ENCODE measurements at regions not wholly inside any gene's neighbourhood (a gene's known extent, or its start where the extent isn't known, plus 50 kb on each side); places are given as distances from the start of the nearest gene placed in this dataset.

- TF ChIP-seq, protein P1, sequence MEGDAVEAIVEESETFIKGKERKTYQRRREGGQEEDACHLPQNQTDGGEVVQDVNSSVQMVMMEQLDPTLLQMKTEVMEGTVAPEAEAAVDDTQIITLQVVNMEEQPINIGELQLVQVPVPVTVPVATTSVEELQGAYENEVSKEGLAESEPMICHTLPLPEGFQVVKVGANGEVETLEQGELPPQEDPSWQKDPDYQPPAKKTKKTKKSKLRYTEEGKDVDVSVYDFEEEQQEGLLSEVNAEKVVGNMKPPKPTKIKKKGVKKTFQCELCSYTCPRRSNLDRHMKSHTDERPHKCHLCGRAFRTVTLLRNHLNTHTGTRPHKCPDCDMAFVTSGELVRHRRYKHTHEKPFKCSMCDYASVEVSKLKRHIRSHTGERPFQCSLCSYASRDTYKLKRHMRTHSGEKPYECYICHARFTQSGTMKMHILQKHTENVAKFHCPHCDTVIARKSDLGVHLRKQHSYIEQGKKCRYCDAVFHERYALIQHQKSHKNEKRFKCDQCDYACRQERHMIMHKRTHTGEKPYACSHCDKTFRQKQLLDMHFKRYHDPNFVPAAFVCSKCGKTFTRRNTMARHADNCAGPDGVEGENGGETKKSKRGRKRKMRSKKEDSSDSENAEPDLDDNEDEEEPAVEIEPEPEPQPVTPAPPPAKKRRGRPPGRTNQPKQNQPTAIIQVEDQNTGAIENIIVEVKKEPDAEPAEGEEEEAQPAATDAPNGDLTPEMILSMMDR (IDR thresholded peaks at IDR 0.05; ENCODE audit: low read length) = no peak
- no peak for TF ChIP-seq EZH2 (IDR thresholded peaks at IDR 0.05; ENCODE audit: borderline replicate concordance, low read length)
- no peaks in the 10 kb centered on the region for H3F3A ChIP-seq (ENCODE audit: insufficient read depth, low read length)
- H3K9ac ChIP-seq (ENCODE audit: low read length) = no peak overlapping the region
- H3K4me3 ChIP-seq (ENCODE audit: low read depth, low read length, poor library complexity, severe bottlenecking) = no peak overlapping the region
- no peaks in the 10 kb centered on the region for H3K9me3 ChIP-seq (ENCODE audit: low read length)
- H3K4me1 ChIP-seq (ENCODE audit: insufficient read depth, low read length, severe bottlenecking) = no peaks in the 10 kb centered on the region
- H3K27me3 ChIP-seq (ENCODE audit: insufficient read depth, low read length) = no peaks in the 10 kb centered on the region
- no peaks in the 10 kb centered on the region for H3K79me2 ChIP-seq (ENCODE audit: insufficient read depth, low read length)
- H4K20me1 ChIP-seq (ENCODE audit: insufficient read depth, low read length) = no peaks in the 10 kb centered on the region
- no peak overlapping the region for H3K4me2 ChIP-seq (ENCODE audit: low read length)
- no peaks in the 10 kb centered on the region for H3K36me3 ChIP-seq (ENCODE audit: insufficient read depth, low read length)
- H2AFZ ChIP-seq (ENCODE audit: low read length) = no peak overlapping the region
- no peak overlapping the region for H3K27ac ChIP-seq (ENCODE audit: low read depth, low read length, poor library complexity, severe bottlenecking)
- no peaks in the 10 kb centered on the region for H3K9me2 ChIP-seq (ENCODE audit: low read depth, low read length)
These were observed 294.6 kb upstream of the STS start for GRCh38 chrX:6852869-6853268.

GRCh38 chrX:6852121-6852520 lies 295.4 kb upstream of the STS start:
- H3K36me3 ChIP-seq (ENCODE audit: insufficient read depth, low read length) = no peaks in the 10 kb centered on the region
- no peak overlapping the region for H2AFZ ChIP-seq (ENCODE audit: low read length)
- H3K4me3 ChIP-seq (ENCODE audit: low read depth, low read length, poor library complexity, severe bottlenecking) = no peak overlapping the region
- H4K20me1 ChIP-seq (ENCODE audit: insufficient read depth, low read length) = no peaks in the 10 kb centered on the region
- H3K27ac ChIP-seq (ENCODE audit: low read depth, low read length, poor library complexity, severe bottlenecking) = no peak overlapping the region
- H3K4me1 ChIP-seq (ENCODE audit: insufficient read depth, low read length, severe bottlenecking) = no peaks in the 10 kb centered on the region
- TF ChIP-seq, protein P1 (IDR thresholded peaks at IDR 0.05; ENCODE audit: low read length) = no peak
- TF ChIP-seq EZH2 (IDR thresholded peaks at IDR 0.05; ENCODE audit: borderline replicate concordance, low read length) = no peak
- no peaks in the 10 kb centered on the region for H3K79me2 ChIP-seq (ENCODE audit: insufficient read depth, low read length)
- H3K9me2 ChIP-seq (ENCODE audit: low read depth, low read length) = no peaks in the 10 kb centered on the region
- no peak overlapping the region for H3K4me2 ChIP-seq (ENCODE audit: low read length)
- H3K9ac ChIP-seq (ENCODE audit: low read length) = no peak overlapping the region
- no peaks in the 10 kb centered on the region for H3K27me3 ChIP-seq (ENCODE audit: insufficient read depth, low read length)
- H3F3A ChIP-seq (ENCODE audit: insufficient read depth, low read length) = no peaks in the 10 kb centered on the region
- no peaks in the 10 kb centered on the region for H3K9me3 ChIP-seq (ENCODE audit: low read length)

DNA sequence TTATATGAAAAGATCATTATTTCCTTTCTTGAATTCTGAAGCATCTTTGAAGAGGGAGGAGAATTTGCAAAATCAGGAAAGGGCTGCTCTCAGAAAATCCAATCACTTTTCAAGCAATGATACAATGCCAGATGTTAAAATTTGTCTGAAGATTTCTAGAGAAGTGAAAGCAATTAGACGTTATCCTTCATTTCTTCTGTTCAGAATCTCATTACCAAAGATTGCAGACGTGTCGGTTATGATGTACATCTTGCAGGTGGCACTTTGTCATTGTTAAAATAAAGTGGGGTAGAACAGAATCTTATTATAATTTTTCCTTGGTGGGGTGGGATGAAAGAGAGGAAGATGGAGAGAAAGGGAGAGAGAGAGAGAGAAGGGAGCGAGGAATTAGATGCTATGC lies 296.4 kb upstream of the STS start:
- H3K9ac ChIP-seq (ENCODE audit: low read length) = no peak overlapping the region
- no peak overlapping the region for H3K4me2 ChIP-seq (ENCODE audit: low read length)
- H4K20me1 ChIP-seq (ENCODE audit: insufficient read depth, low read length) = no peaks in the 10 kb centered on the region
- TF ChIP-seq, protein P1 (IDR thresholded peaks at IDR 0.05; ENCODE audit: low read length) = no peak
- TF ChIP-seq EZH2 (IDR thresholded peaks at IDR 0.05; ENCODE audit: borderline replicate concordance, low read length) = no peak
- H3F3A ChIP-seq (ENCODE audit: insufficient read depth, low read length) = no peaks in the 10 kb centered on the region
- no peaks in the 10 kb centered on the region for H3K36me3 ChIP-seq (ENCODE audit: insufficient read depth, low read length)
- no peaks in the 10 kb centered on the region for H3K9me2 ChIP-seq (ENCODE audit: low read depth, low read length)
- no peaks in the 10 kb centered on the region for H3K27me3 ChIP-seq (ENCODE audit: insufficient read depth, low read length)
- no peak overlapping the region for H2AFZ ChIP-seq (ENCODE audit: low read length)
- no peak overlapping the region for H3K27ac ChIP-seq (ENCODE audit: low read depth, low read length, poor library complexity, severe bottlenecking)
- no peaks in the 10 kb centered on the region for H3K79me2 ChIP-seq (ENCODE audit: insufficient read depth, low read length)
- no peak overlapping the region for H3K4me3 ChIP-seq (ENCODE audit: low read depth, low read length, poor library complexity, severe bottlenecking)
- no peaks in the 10 kb centered on the region for H3K9me3 ChIP-seq (ENCODE audit: low read length)
- H3K4me1 ChIP-seq (ENCODE audit: insufficient read depth, low read length, severe bottlenecking) = no peaks in the 10 kb centered on the region

All from OCI-LY1 (cell line).